Liver (tissue), 8 donors: ENCODE measurements at regions not wholly inside any gene's neighbourhood (a gene's known extent, or its start where the extent isn't known, plus 50 kb on each side); places are given as distances from the start of the nearest gene placed in this dataset.

Source experiments
- DNase-seq: peaks from one replicate; pipeline ENCODE4 v3.0.0-alpha.2; 2017; ENCODE audit warnings: low spot score
- H3K27ac ChIP-seq, 2 donors: one replicate each; pipeline ENCODE4 v1.7.0; 2013; ENCODE audit warnings: inconsistent platforms in 2 of 2, low read length in 2 of 2, control low read depth in 1 of 2, low read depth in 1 of 2, mild to moderate bottlenecking in 1 of 2
- H3K27me3 ChIP-seq, 4 donors: one replicate each; pipeline versions ENCODE4 v1.6.1 to v1.7.0; 2013; ENCODE audit warnings: low read length in 3 of 4, inconsistent platforms in 1 of 4, mild to moderate bottlenecking in 1 of 4, moderate library complexity in 1 of 4; ENCODE audit not compliant: control insufficient read depth in 4 of 4, insufficient read depth in 4 of 4
- H3K36me3 ChIP-seq, 4 donors: one replicate each; pipeline versions ENCODE4 v1.6.1 to v1.7.0; 2013; ENCODE audit warnings: low read length in 3 of 4, mild to moderate bottlenecking in 3 of 4, low read depth in 1 of 4, moderate library complexity in 1 of 4; ENCODE audit not compliant: control insufficient read depth in 4 of 4, insufficient read depth in 3 of 4
- H3K4me1 ChIP-seq, 4 donors: one replicate each; pipeline versions ENCODE4 v1.6.1 to v1.7.0; 2013; ENCODE audit warnings: low read length in 3 of 4, mild to moderate bottlenecking in 3 of 4, moderate library complexity in 1 of 4; ENCODE audit not compliant: control insufficient read depth in 4 of 4, insufficient read depth in 4 of 4
- H3K4me3 ChIP-seq, 3 donors: one replicate each; pipeline versions ENCODE4 v1.6.1 to v1.7.0; 2013; ENCODE audit warnings: low read length in 3 of 3, control low read depth in 1 of 3, low read depth in 1 of 3, mild to moderate bottlenecking in 1 of 3
- H3K9ac ChIP-seq, 2 donors: one replicate each; pipeline ENCODE4 v1.7.0; 2013; ENCODE audit warnings: low read length in 2 of 2, mild to moderate bottlenecking in 2 of 2, moderate library complexity in 2 of 2, control low read depth in 1 of 2, low read depth in 1 of 2
- H3K9me3 ChIP-seq, 4 donors: one replicate each; pipeline versions ENCODE4 v1.6.1 to v1.7.0; 2013; ENCODE audit warnings: low read length in 3 of 4; ENCODE audit not compliant: control insufficient read depth in 4 of 4
- CTCF ChIP-seq: fragments of 150-350 bp; IDR thresholded peaks from 2 replicates; pipeline ENCODE4 v1.5.1; 2017; ENCODE audit warnings: improper control_type of control experiment, low read depth, low read length; ENCODE audit not compliant: missing input control
- EGR1 ChIP-seq, 2 donors: IDR thresholded peaks; 2 replicates each; pipeline ENCODE4 v1.6.1; 2016 to 2018; ENCODE audit warnings: antibody characterized with exemption in 2 of 2, low read depth in 2 of 2
- FOXA1 ChIP-seq: IDR thresholded peaks from 2 replicates; pipeline ENCODE4 v1.6.1; 2016; ENCODE audit warnings: antibody characterized with exemption
- FOXA2 ChIP-seq: IDR thresholded peaks from 2 replicates; pipeline ENCODE4 v1.6.1; 2016; ENCODE audit warnings: antibody characterized with exemption
- GABPA ChIP-seq, 2 donors: IDR thresholded peaks in 1 of 2; conservative IDR thresholded peaks in 1 of 2; 2 replicates each; pipeline ENCODE4 v1.6.1; 2016; ENCODE audit warnings: antibody characterized with exemption in 2 of 2, mild to moderate bottlenecking in 1 of 2, moderate library complexity in 1 of 2
- HNF4A ChIP-seq, 2 donors: conservative IDR thresholded peaks; 2 replicates each; pipeline ENCODE4 v1.6.1; 2016; ENCODE audit warnings: antibody characterized with exemption in 2 of 2, mild to moderate bottlenecking in 2 of 2
- HNF4G ChIP-seq: IDR thresholded peaks from 2 replicates; pipeline ENCODE4 v1.6.1; 2016; ENCODE audit warnings: antibody characterized with exemption
- NR2F2 ChIP-seq: IDR thresholded peaks from 2 replicates; pipeline ENCODE4 v1.6.1; 2016; ENCODE audit warnings: antibody characterized with exemption
- RAD21 ChIP-seq, 2 donors: IDR thresholded peaks; 2 replicates each; pipeline ENCODE4 v1.6.1; 2016; ENCODE audit warnings: antibody characterized with exemption in 2 of 2, mild to moderate bottlenecking in 2 of 2
- RXRA ChIP-seq, 2 donors: IDR thresholded peaks; 2 replicates each; pipeline ENCODE4 v1.6.1; 2017 to 2018; ENCODE audit warnings: antibody characterized with exemption in 2 of 2, mild to moderate bottlenecking in 1 of 2
- SP1 ChIP-seq: IDR thresholded peaks from 2 replicates; pipeline ENCODE4 v1.6.1; 2018; ENCODE audit warnings: antibody characterized with exemption, mild to moderate bottlenecking
- WGBS: extraction: QIAGEN DNeasy Blood & Tissue Kit; methylation state at CpG from one replicate; pipeline ENCODE4 v1.1.7; 2013; 5-methylcytosine and 5-hydroxymethylcytosine counted together
- TF ChIP-seq, protein P1 (sequence below): IDR thresholded peaks from 2 replicates; pipeline ENCODE4 v1.6.1; 2016; ENCODE audit warnings: antibody characterized with exemption
- TF ChIP-seq, protein P2 (sequence below): IDR thresholded peaks from 2 replicates; pipeline ENCODE4 v1.6.1; 2016; ENCODE audit warnings: antibody characterized with exemption, mild to moderate bottlenecking
- TF ChIP-seq, protein P3 (sequence below): IDR thresholded peaks from 2 replicates; pipeline ENCODE4 v1.6.1; 2016; ENCODE audit warnings: antibody characterized with exemption
- donor health status: healthy.
- donor health status: healthy.
- donor health status: healthy.
- donor health status: healthy.
- donor health status: healthy.

- TF ChIP-seq CTCF (no peak), NR2F2 (no peak), SP1 (no peak)
Measured at GRCh38 chr13:83940742-83941141, 58.5 kb upstream of the SLITRK1 start (continued).

GRCh38 chr13:83937579-83937978 is 55.3 kb upstream of the SLITRK1 start:
- WGBS, result 60% methylated on average over 1 of the region's 1 CpG
- no peak for DNase-seq
- Histone ChIP-seq H3K27me3 (peaks cover 0 to 6% (median 0%) of the 10 kb centered on the region in 4 donors), H3K4me1 (no peaks in the 10 kb centered on the region), H3K9me3 (peaks cover 0 to 6% (median 0%) of the 10 kb centered on the region in 4 donors), H3K27ac (no peak overlapping the region), H3K4me3 (no peak overlapping the region), H3K9ac (no peak overlapping the region), H3K36me3 (no peaks in the 10 kb centered on the region)
- TF ChIP-seq, protein P1, sequence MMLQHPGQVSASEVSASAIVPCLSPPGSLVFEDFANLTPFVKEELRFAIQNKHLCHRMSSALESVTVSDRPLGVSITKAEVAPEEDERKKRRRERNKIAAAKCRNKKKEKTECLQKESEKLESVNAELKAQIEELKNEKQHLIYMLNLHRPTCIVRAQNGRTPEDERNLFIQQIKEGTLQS, result no peak
- TF ChIP-seq HNF4A (conservative IDR thresholded peaks at IDR 0.05) (no peak), RAD21 (IDR thresholded peaks at IDR 0.05) (no peak), FOXA1 (no peak), GABPA (IDR thresholded peaks at IDR 0.05 in 1 of 2, conservative IDR thresholded peaks at IDR 0.05 in 1 of 2) (no peak), EGR1 (IDR thresholded peaks at IDR 0.05; ENCODE audit: low read depth in 2 of 2) (no peak), RXRA (IDR thresholded peaks at IDR 0.05) (no peak), FOXA2 (no peak), CTCF (no peak), HNF4G (no peak)
- TF ChIP-seq, protein P2, sequence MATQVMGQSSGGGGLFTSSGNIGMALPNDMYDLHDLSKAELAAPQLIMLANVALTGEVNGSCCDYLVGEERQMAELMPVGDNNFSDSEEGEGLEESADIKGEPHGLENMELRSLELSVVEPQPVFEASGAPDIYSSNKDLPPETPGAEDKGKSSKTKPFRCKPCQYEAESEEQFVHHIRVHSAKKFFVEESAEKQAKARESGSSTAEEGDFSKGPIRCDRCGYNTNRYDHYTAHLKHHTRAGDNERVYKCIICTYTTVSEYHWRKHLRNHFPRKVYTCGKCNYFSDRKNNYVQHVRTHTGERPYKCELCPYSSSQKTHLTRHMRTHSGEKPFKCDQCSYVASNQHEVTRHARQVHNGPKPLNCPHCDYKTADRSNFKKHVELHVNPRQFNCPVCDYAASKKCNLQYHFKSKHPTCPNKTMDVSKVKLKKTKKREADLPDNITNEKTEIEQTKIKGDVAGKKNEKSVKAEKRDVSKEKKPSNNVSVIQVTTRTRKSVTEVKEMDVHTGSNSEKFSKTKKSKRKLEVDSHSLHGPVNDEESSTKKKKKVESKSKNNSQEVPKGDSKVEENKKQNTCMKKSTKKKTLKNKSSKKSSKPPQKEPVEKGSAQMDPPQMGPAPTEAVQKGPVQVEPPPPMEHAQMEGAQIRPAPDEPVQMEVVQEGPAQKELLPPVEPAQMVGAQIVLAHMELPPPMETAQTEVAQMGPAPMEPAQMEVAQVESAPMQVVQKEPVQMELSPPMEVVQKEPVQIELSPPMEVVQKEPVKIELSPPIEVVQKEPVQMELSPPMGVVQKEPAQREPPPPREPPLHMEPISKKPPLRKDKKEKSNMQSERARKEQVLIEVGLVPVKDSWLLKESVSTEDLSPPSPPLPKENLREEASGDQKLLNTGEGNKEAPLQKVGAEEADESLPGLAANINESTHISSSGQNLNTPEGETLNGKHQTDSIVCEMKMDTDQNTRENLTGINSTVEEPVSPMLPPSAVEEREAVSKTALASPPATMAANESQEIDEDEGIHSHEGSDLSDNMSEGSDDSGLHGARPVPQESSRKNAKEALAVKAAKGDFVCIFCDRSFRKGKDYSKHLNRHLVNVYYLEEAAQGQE, result no peak
- TF ChIP-seq, protein P3, sequence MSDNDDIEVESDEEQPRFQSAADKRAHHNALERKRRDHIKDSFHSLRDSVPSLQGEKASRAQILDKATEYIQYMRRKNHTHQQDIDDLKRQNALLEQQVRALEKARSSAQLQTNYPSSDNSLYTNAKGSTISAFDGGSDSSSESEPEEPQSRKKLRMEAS, result no peak
